ENCODE measurements at regions not wholly inside any gene's neighbourhood (a gene's known extent, or its start where the extent isn't known, plus 50 kb on each side); places are given as distances from the start of the nearest gene placed in this dataset.

DNA sequence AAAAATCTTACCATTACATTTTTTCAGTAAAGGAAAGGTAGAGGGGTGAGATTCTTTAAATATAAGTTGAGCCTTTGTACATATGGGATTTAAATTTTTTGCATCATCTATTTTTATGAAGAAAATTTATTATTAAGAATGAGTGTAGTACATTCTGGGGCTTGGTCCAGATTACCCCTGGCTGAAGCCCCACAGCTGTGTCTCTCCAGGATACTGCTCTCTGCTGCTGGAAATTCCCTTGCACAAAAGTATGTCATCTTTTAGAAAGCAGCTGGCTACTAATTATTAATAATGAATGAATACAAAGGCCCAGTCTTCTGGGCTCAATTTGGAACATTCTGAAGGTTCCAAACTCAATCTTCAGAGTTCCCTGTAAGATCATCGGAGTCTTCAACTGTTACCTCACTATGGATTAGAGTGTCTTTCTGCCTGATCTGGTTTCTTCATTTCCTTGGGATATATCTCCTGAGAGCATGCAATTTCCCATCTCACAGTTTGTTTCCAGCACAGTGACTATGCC, 428.6 kb upstream of the BRINP3 start:
- Histone ChIP-seq H3K4me1 (no peaks in the 10 kb centered on the region), H3K4me3 (no peak overlapping the region), H3K27me3 (ENCODE audit: low read depth) (no peaks in the 10 kb centered on the region), H3K27ac (replicated peaks) (no peak overlapping the region), H3K36me3 (no peaks in the 10 kb centered on the region), H3K9me3 (replicated peaks) (no peaks in the 10 kb centered on the region)
- TF ChIP-seq, protein P1, sequence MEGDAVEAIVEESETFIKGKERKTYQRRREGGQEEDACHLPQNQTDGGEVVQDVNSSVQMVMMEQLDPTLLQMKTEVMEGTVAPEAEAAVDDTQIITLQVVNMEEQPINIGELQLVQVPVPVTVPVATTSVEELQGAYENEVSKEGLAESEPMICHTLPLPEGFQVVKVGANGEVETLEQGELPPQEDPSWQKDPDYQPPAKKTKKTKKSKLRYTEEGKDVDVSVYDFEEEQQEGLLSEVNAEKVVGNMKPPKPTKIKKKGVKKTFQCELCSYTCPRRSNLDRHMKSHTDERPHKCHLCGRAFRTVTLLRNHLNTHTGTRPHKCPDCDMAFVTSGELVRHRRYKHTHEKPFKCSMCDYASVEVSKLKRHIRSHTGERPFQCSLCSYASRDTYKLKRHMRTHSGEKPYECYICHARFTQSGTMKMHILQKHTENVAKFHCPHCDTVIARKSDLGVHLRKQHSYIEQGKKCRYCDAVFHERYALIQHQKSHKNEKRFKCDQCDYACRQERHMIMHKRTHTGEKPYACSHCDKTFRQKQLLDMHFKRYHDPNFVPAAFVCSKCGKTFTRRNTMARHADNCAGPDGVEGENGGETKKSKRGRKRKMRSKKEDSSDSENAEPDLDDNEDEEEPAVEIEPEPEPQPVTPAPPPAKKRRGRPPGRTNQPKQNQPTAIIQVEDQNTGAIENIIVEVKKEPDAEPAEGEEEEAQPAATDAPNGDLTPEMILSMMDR (IDR thresholded peaks at IDR 0.05; ENCODE audit: borderline replicate concordance), result no peak
- DNase-seq, result no peak
- intact Hi-C loops (cut with micrococcal nuclease), result no loop called here

DNA sequence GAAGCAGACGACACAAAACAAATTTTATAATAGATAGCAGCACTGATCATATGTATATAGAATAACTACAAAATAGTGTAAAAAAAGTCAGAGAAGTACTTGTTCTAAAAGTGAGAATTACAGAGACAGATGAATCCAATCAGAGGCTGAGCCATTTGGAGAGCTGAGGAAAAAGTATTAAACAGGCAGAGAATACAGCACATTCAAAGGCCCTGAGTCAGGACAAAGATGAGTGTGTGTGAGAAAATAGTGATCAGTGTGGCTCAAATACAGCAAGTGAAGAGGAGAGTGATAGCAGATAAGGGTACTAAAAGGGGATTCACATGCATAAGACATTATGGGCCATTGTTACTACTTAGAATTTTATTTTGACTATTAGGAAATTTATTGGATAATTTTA, 430.6 kb upstream of the BRINP3 start:
- Histone ChIP-seq H3K9me3 (replicated peaks) (no peaks in the 10 kb centered on the region), H3K36me3 (no peaks in the 10 kb centered on the region), H3K4me1 (no peaks in the 10 kb centered on the region), H3K27me3 (ENCODE audit: low read depth) (no peaks in the 10 kb centered on the region), H3K4me3 (no peak overlapping the region), H3K27ac (replicated peaks) (no peak overlapping the region)
- intact Hi-C loops (cut with micrococcal nuclease), result no loop called here
- DNase-seq, result no peak
- TF ChIP-seq, protein P1 (IDR thresholded peaks at IDR 0.05; ENCODE audit: borderline replicate concordance), result no peak

- Histone ChIP-seq H3K27ac (replicated peaks) (no peak overlapping the region), H3K27me3 (ENCODE audit: low read depth) (no peaks in the 10 kb centered on the region), H3K4me1 (no peaks in the 10 kb centered on the region), H3K9me3 (replicated peaks) (no peaks in the 10 kb centered on the region), H3K36me3 (no peaks in the 10 kb centered on the region), H3K4me3 (no peak overlapping the region)
- no peak for DNase-seq
- TF ChIP-seq, protein P1 (IDR thresholded peaks at IDR 0.05; ENCODE audit: borderline replicate concordance), result no peak
- intact Hi-C loops (cut with micrococcal nuclease), result no loop called here
Measured at GRCh38 chr1:190908691-190909090, 431.0 kb upstream of the BRINP3 start.

DNA sequence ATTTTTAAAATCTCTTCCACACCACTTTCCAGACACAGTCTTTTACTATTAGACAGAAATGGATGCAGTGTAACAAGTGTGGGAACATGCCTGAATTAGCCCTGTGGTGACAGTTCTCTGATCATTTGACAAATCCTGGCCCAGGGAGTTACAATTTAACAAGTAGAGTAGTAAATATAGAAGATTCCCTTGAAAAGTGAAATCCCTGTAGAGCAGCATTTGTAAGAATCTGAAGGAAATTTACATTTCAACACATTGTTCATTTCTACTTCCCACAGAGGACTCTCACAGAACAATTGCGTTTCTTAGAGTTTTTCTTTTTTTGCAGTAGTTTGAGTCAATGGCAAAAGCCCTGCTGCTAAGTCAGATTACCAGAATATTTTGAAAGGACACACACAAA, 458.3 kb upstream of the BRINP3 start:
- intact Hi-C loops (cut with micrococcal nuclease), result no loop called here

GRCh38 chr1:190936337-190936736, 458.7 kb upstream of the BRINP3 start:
- TF ChIP-seq, protein P1 (IDR thresholded peaks at IDR 0.05; ENCODE audit: borderline replicate concordance), result no peak
- Histone ChIP-seq H3K4me3 (no peak overlapping the region), H3K27ac (replicated peaks) (no peak overlapping the region), H3K4me1 (no peaks in the 10 kb centered on the region), H3K36me3 (no peaks in the 10 kb centered on the region), H3K9me3 (replicated peaks) (peaks cover 10% of the 10 kb centered on the region), H3K27me3 (ENCODE audit: low read depth) (no peaks in the 10 kb centered on the region)
- intact Hi-C loops (cut with micrococcal nuclease), result no loop called here
- DNase-seq, result no peak

More for the DNA sequence above, 458.3 kb upstream of the BRINP3 start:
- H3K27me3 ChIP-seq (ENCODE audit: low read depth), result no peaks in the 10 kb centered on the region
- no peak for DNase-seq
- peaks cover 10% of the 10 kb centered on the region for H3K9me3 ChIP-seq (replicated peaks)
- TF ChIP-seq, protein P1 (IDR thresholded peaks at IDR 0.05; ENCODE audit: borderline replicate concordance), result no peak
- H3K4me3 ChIP-seq, result no peak overlapping the region
- no peak overlapping the region for H3K27ac ChIP-seq (replicated peaks)
- H3K36me3 ChIP-seq, result no peaks in the 10 kb centered on the region
- H3K4me1 ChIP-seq, result no peaks in the 10 kb centered on the region

Data from left ventricle myocardium inferior (tissue), 1 donor.